Right ventricle myocardium superior (tissue), 1 donor: ENCODE measurements at regions not wholly inside any gene's neighbourhood (a gene's known extent, or its start where the extent isn't known, plus 50 kb on each side); places are given as distances from the start of the nearest gene placed in this dataset.
"Not testable (repeated sequence)": the region's sequence is repeated elsewhere in the genome, so short reads cannot be mapped to it uniquely, and the experiment has no call there.

ENCODE experiments used
- ATAC-seq: fragments of 200-7000 bp; cut with Tn5 transposase; one replicate; pipeline ENCODE4 v1.9.1; 2020; ENCODE audit warnings: mild to moderate bottlenecking; ENCODE audit not compliant: poor library complexity
- DNase-seq: peaks from one replicate; pipeline ENCODE4 v3.0.0-alpha.2; 2020
- intact Hi-C: fragments of 100-400 bp; cut with DNase I; formaldehyde crosslinking; loops from one replicate; pipeline ENCODE4 v1.11.2; 2022
- donor health status: DM: no; HTN: yes; CAD: no; lungs with severe emphysema.

GRCh38 chr1:14259191-14259757, 339.2 kb upstream of the KAZN start:
- intact Hi-C loops: no loop called here
- ATAC-seq (peak; percentile 94), DNase-seq (peak; percentile 92)

GRCh38 chr1:14260480-14260879, 338.0 kb upstream of the KAZN start:
- intact Hi-C loops: no loop called here
- no peak for DNase-seq
- ATAC-seq: no peak

GRCh38 chr1:14261395-14261794, 337.1 kb upstream of the KAZN start:
- no peak for DNase-seq
- intact Hi-C loops: no loop called here
- ATAC-seq: no peak

- ATAC-seq (no peak), DNase-seq (no peak)
- intact Hi-C loops: no loop called here
Observed at GRCh38 chr1:14262637-14263036, 335.8 kb upstream of the KAZN start.

GRCh38 chr1:14263225-14263624, 335.3 kb upstream of the KAZN start:
- intact Hi-C loops: no loop called here

GRCh38 chr1:14263671-14264070, 334.8 kb upstream of the KAZN start:
- ATAC-seq (no peak), DNase-seq (no peak)
- intact Hi-C loops: no loop called here

More at GRCh38 chr1:14263225-14263624, 335.3 kb upstream of the KAZN start:
- DNase-seq: no peak
- ATAC-seq: no peak

- ATAC-seq: no peak
Observed at GRCh38 chr1:14265495-14265894, 333.0 kb upstream of the KAZN start.

GRCh38 chr1:14267991-14268390, 330.5 kb upstream of the KAZN start:
- ATAC-seq (no peak), DNase-seq (no peak)
- intact Hi-C loops: no loop called here

More at GRCh38 chr1:14265495-14265894, 333.0 kb upstream of the KAZN start:
- DNase-seq: no peak
- intact Hi-C loops: no loop called here

GRCh38 chr1:14270821-14271220, 327.7 kb upstream of the KAZN start:
- intact Hi-C loops: no loop called here
- ATAC-seq: no peak
- no peak for DNase-seq

GRCh38 chr1:14273811-14274210, 324.7 kb upstream of the KAZN start:
- ATAC-seq: no peak
- no peak for DNase-seq
- intact Hi-C loops: no loop called here

GRCh38 chr1:14279891-14280290, 318.6 kb upstream of the KAZN start:
- ATAC-seq, intact Hi-C loops, DNase-seq: not testable (repeated sequence)

- no peak for ATAC-seq
- DNase-seq: no peak
- intact Hi-C loops: no loop called here
Observed at GRCh38 chr1:14280909-14281308, 317.6 kb upstream of the KAZN start.

- intact Hi-C loops: no loop called here
- DNase-seq: no peak
- no peak for ATAC-seq
Observed at GRCh38 chr1:14281412-14281811, 317.1 kb upstream of the KAZN start.

- DNase-seq (no peak), ATAC-seq (no peak)
- intact Hi-C loops: no loop called here
Observed at GRCh38 chr1:14282707-14283106, 315.8 kb upstream of the KAZN start.

- DNase-seq (no peak), ATAC-seq (no peak)
- intact Hi-C loops: no loop called here
Observed at GRCh38 chr1:14285238-14285637, 313.2 kb upstream of the KAZN start.

- DNase-seq, ATAC-seq, intact Hi-C loops: not testable (repeated sequence)
Observed at GRCh38 chr1:14291182-14291581, 307.3 kb upstream of the KAZN start.

GRCh38 chr1:14292520-14292919, 306.0 kb upstream of the KAZN start:
- no peak for ATAC-seq
- intact Hi-C loops: no loop called here
- DNase-seq: no peak

GRCh38 chr1:14294006-14294405, 304.5 kb upstream of the KAZN start:
- DNase-seq (no peak), ATAC-seq (no peak)
- intact Hi-C loops: no loop called here

GRCh38 chr1:14294860-14295536, 303.5 kb upstream of the KAZN start:
- DNase-seq (no peak), ATAC-seq (no peak)
- intact Hi-C loops: no loop called here

GRCh38 chr1:14296795-14297194, 301.7 kb upstream of the KAZN start:
- ATAC-seq: no peak
- intact Hi-C loops: no loop called here
- DNase-seq: no peak

GRCh38 chr1:14297356-14297755, 301.1 kb upstream of the KAZN start:
- intact Hi-C loops: no loop called here
- ATAC-seq: no peak
- no peak for DNase-seq
